ENCODE measurements at regions not wholly inside any gene's neighbourhood (a gene's known extent, or its start where the extent isn't known, plus 50 kb on each side); places are given as distances from the start of the nearest gene placed in this dataset.

- no peak overlapping the region for H2AFZ ChIP-seq (ENCODE audit: insufficient read depth, low read depth, low read length, poor library complexity, severe bottlenecking)
- no peak overlapping the region for H3K4me3 ChIP-seq (replicated peaks in 1 of 3; ENCODE audit: low read depth in 2 of 3, low read length in 3 of 3)
- no peak for TF ChIP-seq CTCF (IDR thresholded peaks at IDR 0.05)
- H3K27ac ChIP-seq (ENCODE audit: low read depth in 1 of 2, low read length in 2 of 2): no peak overlapping the region
- intact Hi-C loops (cut with micrococcal nuclease): no loop called here
- Mint-ChIP-seq H3K4me1 (peaks cover 12% of the 10 kb centered on the region), H3K4me3 (no peak overlapping the region), H3K27me3 (ENCODE audit: low read depth in 3 of 3) (no peaks in the 10 kb centered on the region), H3K36me3 (no peaks in the 10 kb centered on the region), H3K9me3 (peaks cover 0 to 3% (median under 1%) of the 10 kb centered on the region in 7 donors), H3K27ac (no peak overlapping the region)
- no peaks in the 10 kb centered on the region for H3K79me2 ChIP-seq (ENCODE audit: insufficient read depth, low read length)
- no peak overlapping the region for H3K9ac ChIP-seq (ENCODE audit: insufficient read depth, low read length, poor library complexity, severe bottlenecking)
- no peaks in the 10 kb centered on the region for H3K36me3 ChIP-seq (replicated peaks in 1 of 2; ENCODE audit: control insufficient read depth in 1 of 2, insufficient read depth in 2 of 2, low read length in 2 of 2)
- no peaks in the 10 kb centered on the region for H3K27me3 ChIP-seq (ENCODE audit: control insufficient read depth in 2 of 2, insufficient read depth in 2 of 2, low read length in 2 of 2)
- DNase-seq: no peak
- no peaks in the 10 kb centered on the region for H3K9me3 ChIP-seq (replicated peaks in 1 of 2; ENCODE audit: control insufficient read depth in 1 of 2, insufficient read depth in 1 of 2, low read length in 2 of 2)
- H4K20me1 ChIP-seq (ENCODE audit: insufficient read depth, low read length): no peaks in the 10 kb centered on the region
- H3K4me2 ChIP-seq (replicated peaks; ENCODE audit: extremely low read depth, low read length, poor library complexity, severe bottlenecking): no peak overlapping the region
- no CpG with 5 or more reads among the region's 3 CpGs for WGBS (ENCODE audit: insufficient coverage)
- peaks cover 10 to 11% of the 10 kb centered on the region in 2 donors for H3K4me1 ChIP-seq (ENCODE audit: control insufficient read depth in 1 of 2, insufficient read depth in 2 of 2, low read length in 2 of 2)
Measured at GRCh38 chr6:146948790-146949342, 255.4 kb upstream of the STXBP5 start.

- no peak overlapping the region for H3K4me3 ChIP-seq (replicated peaks in 1 of 3; ENCODE audit: low read depth in 2 of 3, low read length in 3 of 3)
- no peak for DNase-seq
- no peak overlapping the region for H2AFZ ChIP-seq (ENCODE audit: insufficient read depth, low read depth, low read length, poor library complexity, severe bottlenecking)
- no peak overlapping the region for H3K4me2 ChIP-seq (replicated peaks; ENCODE audit: extremely low read depth, low read length, poor library complexity, severe bottlenecking)
- Mint-ChIP-seq H3K27me3 (ENCODE audit: low read depth in 3 of 3) (peaks cover 0 to 2% (median 0%) of the 10 kb centered on the region in 3 donors), H3K27ac (no peak overlapping the region), H3K9me3 (peaks cover 0 to 3% (median 0%) of the 10 kb centered on the region in 7 donors), H3K4me3 (no peak overlapping the region), H3K4me1 (peaks cover 12% of the 10 kb centered on the region), H3K36me3 (no peaks in the 10 kb centered on the region)
- no peak for TF ChIP-seq CTCF (IDR thresholded peaks at IDR 0.05)
- no CpG with 5 or more reads among the region's 1 CpG for WGBS (ENCODE audit: insufficient coverage)
- H3K4me1 ChIP-seq (ENCODE audit: control insufficient read depth in 1 of 2, insufficient read depth in 2 of 2, low read length in 2 of 2): peaks cover 10 to 11% of the 10 kb centered on the region in 2 donors
- no peaks in the 10 kb centered on the region for H3K27me3 ChIP-seq (ENCODE audit: control insufficient read depth in 2 of 2, insufficient read depth in 2 of 2, low read length in 2 of 2)
- no peak overlapping the region for H3K9ac ChIP-seq (ENCODE audit: insufficient read depth, low read length, poor library complexity, severe bottlenecking)
- H4K20me1 ChIP-seq (ENCODE audit: insufficient read depth, low read length): no peaks in the 10 kb centered on the region
- no peaks in the 10 kb centered on the region for H3K79me2 ChIP-seq (ENCODE audit: insufficient read depth, low read length)
- H3K36me3 ChIP-seq (replicated peaks in 1 of 2; ENCODE audit: control insufficient read depth in 1 of 2, insufficient read depth in 2 of 2, low read length in 2 of 2): no peaks in the 10 kb centered on the region
- no peak overlapping the region for H3K27ac ChIP-seq (ENCODE audit: low read depth in 1 of 2, low read length in 2 of 2)
- intact Hi-C loops (cut with micrococcal nuclease): no loop called here
- H3K9me3 ChIP-seq (replicated peaks in 1 of 2; ENCODE audit: control insufficient read depth in 1 of 2, insufficient read depth in 1 of 2, low read length in 2 of 2): no peaks in the 10 kb centered on the region
Measured at GRCh38 chr6:146949425-146949824, 254.8 kb upstream of the STXBP5 start.
